H1 (cell line): ENCODE measurements at regions not wholly inside any gene's neighbourhood (a gene's known extent, or its start where the extent isn't known, plus 50 kb on each side); places are given as distances from the start of the nearest gene placed in this dataset.

Experiments used
- CBX5 ChIP-seq: fragments of 300-800, 300-1000 bp; sonication (generic); IDR thresholded peaks from 2 replicates; pipeline ENCODE4 v1.7.1; 2016; ENCODE audit warnings: antibody characterized with exemption, low read length, low read depth
- EGR1 ChIP-seq: IDR thresholded peaks from 2 replicates; pipeline ENCODE4 v1.6.1; 2011; ENCODE audit warnings: low read depth, low read length, borderline replicate concordance
- MAX ChIP-seq: IDR thresholded peaks from 2 replicates; pipeline ENCODE4 v1.6.1; 2012; ENCODE audit warnings: inconsistent platforms
- RNF2 ChIP-seq: fragments of 200-900, 300-1000 bp; sonication (generic); IDR thresholded peaks from 2 replicates; pipeline ENCODE4 v1.7.1; 2016; ENCODE audit warnings: borderline replicate concordance, low read depth, mild to moderate bottlenecking, antibody characterized with exemption, low read length; ENCODE audit not compliant: poor library complexity, severe bottlenecking; ENCODE audit errors: missing control alignments
- TAF7 ChIP-seq: optimal IDR thresholded peaks from 2 replicates; pipeline ENCODE3; 2011; ENCODE audit warnings: low read depth, mild to moderate bottlenecking, inconsistent platforms, low read length, moderate library complexity, borderline replicate concordance
- ZNF274 ChIP-seq: IDR thresholded peaks from 2 replicates; pipeline ENCODE4 v1.7.0; 2012; ENCODE audit warnings: low read length, borderline replicate concordance; ENCODE audit errors: extremely low read depth

DNA sequence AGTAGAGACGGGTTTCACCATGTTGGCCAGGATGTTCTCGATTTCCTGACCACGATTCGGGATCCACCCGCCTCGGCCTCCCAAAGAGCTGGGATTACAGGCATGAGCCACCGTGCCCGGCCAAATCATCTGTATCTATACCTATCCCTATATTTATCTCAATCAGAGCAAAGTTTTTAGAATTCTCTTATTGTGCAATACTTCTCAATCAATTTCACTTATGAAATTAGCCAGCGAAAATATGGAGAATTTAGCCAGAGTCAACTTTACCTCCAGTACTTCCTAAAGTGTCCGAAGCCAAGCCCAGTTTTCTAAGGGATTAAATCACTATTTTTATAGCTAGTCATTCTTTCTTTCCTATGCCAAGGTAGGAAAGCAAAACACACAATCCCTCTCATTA lies 319.1 kb upstream of the PFKP start (continued):
- TF ChIP-seq TAF7 (no peak), CBX5 (no peak), ZNF274 (no peak), EGR1 (no peak), RNF2 (no peak), MAX (no peak)
